Activated CD8-positive, alpha-beta T cell treated with anti-CD3 and anti-CD28 coated beads for 36 hours (primary cell): ENCODE measurements at regions not wholly inside any gene's neighbourhood (a gene's known extent, or its start where the extent isn't known, plus 50 kb on each side); places are given as distances from the start of the nearest gene placed in this dataset.

ENCODE experiments used
- ATAC-seq: fragments of 200-7000 bp; cut with Tn5 transposase; one replicate; pipeline ENCODE4 v1.10.0; 2021; ENCODE audit warnings: mild to moderate bottlenecking, moderate library complexity
- CTCF ChIA-PET: fragments of 350-600 bp; sonication (Branson Sonifier 250); formaldehyde crosslinking; loops from one replicate; lab custom pipeline; 2021; ENCODE audit warnings: antibody characterized with exemption; lab: Charles Lee
- POLR2A ChIA-PET: fragments of 350-600 bp; sonication (Branson Sonifier 250); formaldehyde crosslinking; loops from one replicate; lab custom pipeline; 2021; ENCODE audit warnings: antibody characterized with exemption; lab: Charles Lee
- DNase-seq: peaks from one replicate; pipeline ENCODE4 v3.0.0-alpha.2; 2020
- H3K27ac Mint-ChIP-seq: one replicate; pipeline ENCODE4 v1.8.0; 2021; ENCODE audit warnings: mild to moderate bottlenecking, mixed read lengths
- H3K27me3 Mint-ChIP-seq: one replicate; pipeline ENCODE4 v1.8.0; 2021; ENCODE audit warnings: mixed read lengths
- H3K36me3 Mint-ChIP-seq: one replicate; pipeline ENCODE4 v1.8.0; 2021; ENCODE audit warnings: low read depth, mixed read lengths
- H3K4me1 Mint-ChIP-seq: one replicate; pipeline ENCODE4 v1.8.0; 2021; ENCODE audit warnings: low read depth, mixed read lengths
- H3K4me3 Mint-ChIP-seq: one replicate; pipeline ENCODE4 v1.8.0; 2021; ENCODE audit warnings: mild to moderate bottlenecking, moderate library complexity, mixed read lengths
- H3K9me3 Mint-ChIP-seq: one replicate; pipeline ENCODE4 v1.8.0; 2021; ENCODE audit warnings: mixed read lengths
- CTCF ChIP-seq: fragments of 200-600 bp; IDR thresholded peaks from one replicate; pipeline ENCODE4 v1.8.0; 2022; ENCODE audit warnings: antibody characterized with exemption, mild to moderate bottlenecking
- intact Hi-C: fragments of 100-400 bp; cut with micrococcal nuclease; formaldehyde crosslinking; loops from one replicate; pipeline ENCODE4 v1.10.0; 2022

- Mint-ChIP-seq H3K27me3 (no peaks in the 10 kb centered on the region), H3K4me1 (no peaks in the 10 kb centered on the region), H3K36me3 (peaks cover 1% of the 10 kb centered on the region), H3K27ac (no peak overlapping the region), H3K9me3 (no peaks in the 10 kb centered on the region), H3K4me3 (no peak overlapping the region)
- DNase-seq (no peak), ATAC-seq (no peak)
- TF ChIP-seq CTCF: no peak
- CTCF ChIA-PET: no interaction called here
- POLR2A ChIA-PET: no interaction called here
- intact Hi-C loops: no loop called here
These were observed 128.9 kb downstream of the LRRC70 start for GRCh38 chr5:62707563-62707962.

- H3K27me3 Mint-ChIP-seq: no peaks in the 10 kb centered on the region
- ChIA-PET CTCF (no interaction called here), POLR2A (no interaction called here)
- H3K4me3 Mint-ChIP-seq: no peak overlapping the region
- DNase-seq (no peak), ATAC-seq (no peak)
- no peaks in the 10 kb centered on the region for H3K9me3 Mint-ChIP-seq
- peaks cover 1% of the 10 kb centered on the region for H3K36me3 Mint-ChIP-seq
- intact Hi-C loops: no loop called here
- no peak overlapping the region for H3K27ac Mint-ChIP-seq
- no peaks in the 10 kb centered on the region for H3K4me1 Mint-ChIP-seq
- TF ChIP-seq CTCF: no peak
These were observed 128.5 kb downstream of the LRRC70 start for GRCh38 chr5:62707131-62707530.

- ChIA-PET CTCF (no interaction called here), POLR2A (interaction anchor here (0.6 kb wide), 1 partner anchor 189 kb away, joined by 4 read pairs; no protein-coding TSS in a partner anchor)
- peaks cover 1% of the 10 kb centered on the region for H3K36me3 Mint-ChIP-seq
- TF ChIP-seq CTCF: no peak
- no peaks in the 10 kb centered on the region for H3K9me3 Mint-ChIP-seq
- no peak overlapping the region for H3K4me3 Mint-ChIP-seq
- no peaks in the 10 kb centered on the region for H3K27me3 Mint-ChIP-seq
- ATAC-seq: no peak
- no peak overlapping the region for H3K27ac Mint-ChIP-seq
- intact Hi-C loops: no loop called here
- no peaks in the 10 kb centered on the region for H3K4me1 Mint-ChIP-seq
- DNase-seq: no peak
These were observed 126.4 kb downstream of the LRRC70 start for GRCh38 chr5:62705022-62705421.

- no peak for DNase-seq
- no peaks in the 10 kb centered on the region for H3K4me1 Mint-ChIP-seq
- H3K27me3 Mint-ChIP-seq: no peaks in the 10 kb centered on the region
- TF ChIP-seq CTCF: no peak
- H3K9me3 Mint-ChIP-seq: no peaks in the 10 kb centered on the region
- no peak for ATAC-seq
- no peak overlapping the region for H3K27ac Mint-ChIP-seq
- ChIA-PET CTCF (no interaction called here), POLR2A (no interaction called here)
- H3K36me3 Mint-ChIP-seq: no peaks in the 10 kb centered on the region
- intact Hi-C loops: no loop called here
- no peak overlapping the region for H3K4me3 Mint-ChIP-seq
These were observed 123.5 kb downstream of the LRRC70 start for GRCh38 chr5:62702126-62702525.

GRCh38 chr5:62701036-62701435 lies 122.4 kb downstream of the LRRC70 start:
- Mint-ChIP-seq H3K9me3 (no peaks in the 10 kb centered on the region), H3K27me3 (no peaks in the 10 kb centered on the region), H3K4me1 (no peaks in the 10 kb centered on the region), H3K27ac (no peak overlapping the region), H3K4me3 (no peak overlapping the region), H3K36me3 (no peaks in the 10 kb centered on the region)
- ChIA-PET CTCF (no interaction called here), POLR2A (no interaction called here)
- intact Hi-C loops: no loop called here
- DNase-seq (no peak), ATAC-seq (no peak)
- TF ChIP-seq CTCF: no peak
